GM12891 (cell line): ENCODE measurements at regions not wholly inside any gene's neighbourhood (a gene's known extent, or its start where the extent isn't known, plus 50 kb on each side); places are given as distances from the start of the nearest gene placed in this dataset.

Source experiments
- PAX5 ChIP-seq: IDR thresholded peaks from 2 replicates; pipeline ENCODE4 v1.6.1; 2011; ENCODE audit warnings: low read length, moderate library complexity, mild to moderate bottlenecking; ENCODE audit not compliant: insufficient read depth, severe bottlenecking
- POLR2A ChIP-seq: IDR thresholded peaks from 2 replicates; pipeline ENCODE4 v1.6.1; 2011; ENCODE audit warnings: low read depth, low read length, control low read depth
- POLR2AphosphoS5 ChIP-seq: IDR thresholded peaks from 2 replicates; pipeline ENCODE4 v1.6.1; 2011; ENCODE audit warnings: low read depth, low read length, control low read depth
- SPI1 ChIP-seq: IDR thresholded peaks from 2 replicates; pipeline ENCODE4 v1.6.1; 2011; ENCODE audit warnings: low read depth, low read length, control low read depth
- TAF1 ChIP-seq: IDR thresholded peaks from 2 replicates; pipeline ENCODE4 v1.6.1; 2011; ENCODE audit warnings: low read depth, low read length, control low read depth

GRCh38 chr4:36844448-36844847, 400.1 kb upstream of the NWD2 start:
- TF ChIP-seq POLR2A (no peak), TAF1 (no peak), SPI1 (no peak), POLR2AphosphoS5 (no peak), PAX5 (no peak)
